HCT116 (cell line): ENCODE measurements at regions not wholly inside any gene's neighbourhood (a gene's known extent, or its start where the extent isn't known, plus 50 kb on each side); places are given as distances from the start of the nearest gene placed in this dataset.

Experiments used
- ATAC-seq: fragments of 200-7000 bp; cut with Tn5 transposase; 2 replicates; pipeline ENCODE4 v1.9.1; 2020; ENCODE audit warnings: mild to moderate bottlenecking, moderate library complexity
- BruUV-seq: library from RNA; stranded (reverse); fragments of 400-500 nt; replicated peaks from 2 replicates; lab custom pipeline; 2021; lab: Mats Ljungman, UMichigan
- CTCF ChIA-PET: fragments of 300-600 bp; sonication (Branson Sonifier 250); formaldehyde crosslinking; loops from one replicate; lab custom pipeline; 2021; ENCODE audit warnings: antibody characterized with exemption; lab: Charles Lee
- POLR2A ChIA-PET: fragments of 300-600, 350-600 bp; sonication (Branson Sonifier 250); formaldehyde crosslinking; loops from one replicate; lab custom pipeline; 2021; ENCODE audit warnings: antibody characterized with exemption; lab: Charles Lee
- RAD21 ChIA-PET, 2 experiments: fragments of 300-600 bp; sonication (Branson Sonifier 250); formaldehyde crosslinking; loops; one replicate each; lab custom pipeline; 2023; ENCODE audit warnings: low total read pairs in 2 of 2; ENCODE audit not compliant: uncharacterized antibody in 2 of 2, unreplicated experiment in 2 of 2, low non-redundant PET in 1 of 2; lab: Charles Lee
- DNase-seq: peaks from one replicate; pipeline ENCODE4 v3.0.0-alpha.2; 2010; ENCODE audit warnings: low read depth, low spot score
- H2AFZ ChIP-seq: fragments of 200-600 bp; shearing (Covaris generic), sonication (generic); 2 replicates; pipeline ENCODE4 v1.6.1; 2017; ENCODE audit warnings: low read depth, mixed run types, mixed read lengths, antibody characterized with exemption, low read length; ENCODE audit not compliant: poor library complexity, severe bottlenecking
- H3K27ac ChIP-seq: 2 replicates; pipeline ENCODE4 v1.5.1; 2012; ENCODE audit warnings: low read depth, low read length
- H3K27me3 ChIP-seq: fragments of 200-600 bp; sonication (generic); 2 replicates; pipeline ENCODE4 v1.6.1; 2016; ENCODE audit warnings: mixed run types, low read length, mixed read lengths; ENCODE audit not compliant: insufficient read depth
- H3K36me3 ChIP-seq, 2 experiments: fragments of 200-500 bp in 1 of 2; fragments of 200-600 bp in 1 of 2; sonication (Bioruptor generic) in 1 of 2; sonication (generic) in 1 of 2; 2 replicates each; pipeline versions ENCODE4 v1.5.1 to v1.6.1; 2014 to 2016; ENCODE audit warnings: low read length in 2 of 2, inconsistent platforms in 1 of 2, mixed read lengths in 1 of 2, mixed run types in 1 of 2; ENCODE audit not compliant: insufficient read depth in 2 of 2, control insufficient read depth in 1 of 2
- H3K4me1 ChIP-seq, 2 experiments: fragments of 200-600 bp in 1 of 2; sonication (generic) in 1 of 2; 2 replicates each; pipeline versions ENCODE4 v1.5.1 to v1.6.1; 2012 to 2017; ENCODE audit warnings: low read length in 2 of 2, inconsistent platforms in 1 of 2, mild to moderate bottlenecking in 1 of 2, mixed read lengths in 1 of 2, mixed run types in 1 of 2, moderate library complexity in 1 of 2; ENCODE audit not compliant: insufficient read depth in 2 of 2, control insufficient read depth in 1 of 2
- H3K4me2 ChIP-seq: fragments of 200-600 bp; sonication (generic); 2 replicates; pipeline ENCODE4 v1.6.1; 2017; ENCODE audit warnings: mixed run types, low read length, mixed read lengths
- H3K4me3 ChIP-seq, 2 experiments: fragments of 200-600 bp in 1 of 2; sonication (generic) in 1 of 2; replicated peaks in 1 of 2; 2 replicates each; pipeline ENCODE4 v1.5.1; 2011 to 2016; ENCODE audit warnings: low read length in 2 of 2, control low read depth in 1 of 2, low read depth in 1 of 2, mild to moderate bottlenecking in 1 of 2, mixed read lengths in 1 of 2, mixed run types in 1 of 2
- H3K79me2 ChIP-seq: fragments of 200-600 bp; sonication (generic); 2 replicates; pipeline ENCODE4 v1.6.1; 2017; ENCODE audit warnings: mild to moderate bottlenecking, mixed run types, low read length, moderate library complexity, mixed read lengths; ENCODE audit not compliant: insufficient read depth
- H3K9ac ChIP-seq: fragments of 200-600 bp; sonication (generic); 2 replicates; pipeline ENCODE4 v1.6.1; 2016; ENCODE audit warnings: low read length, mixed read lengths
- H3K9me2 ChIP-seq: fragments of 200-600 bp; sonication (generic), shearing (Covaris generic); 2 replicates; pipeline ENCODE4 v1.6.1; 2017; ENCODE audit warnings: mixed run types, mild to moderate bottlenecking, moderate library complexity; ENCODE audit not compliant: insufficient read depth
- H3K9me3 ChIP-seq, 2 experiments: fragments of 200-500 bp in 1 of 2; fragments of 200-600 bp in 1 of 2; sonication (Bioruptor generic) in 1 of 2; sonication (generic) in 1 of 2; 2 replicates each; pipeline ENCODE4 v1.6.1; 2014 to 2017; ENCODE audit warnings: low read length in 2 of 2, mixed read lengths in 2 of 2, inconsistent platforms in 1 of 2, low read depth in 1 of 2, mild to moderate bottlenecking in 1 of 2, mixed run types in 1 of 2, moderate library complexity in 1 of 2; ENCODE audit not compliant: control insufficient read depth in 1 of 2, insufficient read depth in 1 of 2
- H4K20me1 ChIP-seq: fragments of 200-600 bp; sonication (generic), shearing (Covaris generic); 2 replicates; pipeline ENCODE4 v1.6.1; 2017; ENCODE audit warnings: mixed run types, mild to moderate bottlenecking, moderate library complexity; ENCODE audit not compliant: insufficient read depth
- CEBPB ChIP-seq: IDR thresholded peaks from 2 replicates; pipeline ENCODE4 v1.6.1; 2012; ENCODE audit warnings: low read depth
- ELF1 ChIP-seq: IDR thresholded peaks from 2 replicates; pipeline ENCODE4 v1.6.1; 2012; ENCODE audit warnings: low read depth, borderline replicate concordance
- EZH2 ChIP-seq: fragments of 200-600 bp; sonication (generic); IDR thresholded peaks from 2 replicates; pipeline ENCODE4 v1.6.1; 2017; ENCODE audit warnings: antibody characterized with exemption, mixed run types
- JUND ChIP-seq: IDR thresholded peaks from 2 replicates; pipeline ENCODE4 v1.6.1; 2012
- POLR2AphosphoS5 ChIP-seq: IDR thresholded peaks from 2 replicates; pipeline ENCODE4 v1.6.1; 2011; ENCODE audit warnings: mild to moderate bottlenecking, low read depth, low read length, moderate library complexity
- RAD21 ChIP-seq: IDR thresholded peaks from 2 replicates; pipeline ENCODE4 v1.6.1; 2012; ENCODE audit warnings: low read depth, mild to moderate bottlenecking
- SIN3A ChIP-seq: IDR thresholded peaks from 2 replicates; pipeline ENCODE4 v1.6.1; 2012; ENCODE audit warnings: low read depth
- SP1 ChIP-seq: IDR thresholded peaks from 2 replicates; pipeline ENCODE4 v1.6.1; 2012; ENCODE audit warnings: low read depth
- SRF ChIP-seq: IDR thresholded peaks from 2 replicates; pipeline ENCODE4 v1.6.1; 2012; ENCODE audit warnings: low read depth
- intact Hi-C: fragments of 100-400 bp; cut with micrococcal nuclease; formaldehyde crosslinking; loops from 2 replicates; pipeline ENCODE4 v1.10.0; 2022
- TF ChIP-seq, protein P1 (sequence below): IDR thresholded peaks from 2 replicates; pipeline ENCODE4 v1.6.1; 2011; ENCODE audit warnings: mild to moderate bottlenecking, low read length, moderate library complexity; ENCODE audit not compliant: insufficient replicate concordance; ENCODE audit errors: extremely low read depth
- TF ChIP-seq, protein P2 (sequence below): IDR thresholded peaks from 2 replicates; pipeline ENCODE4 v1.6.1; 2012; ENCODE audit warnings: low read depth

DNA sequence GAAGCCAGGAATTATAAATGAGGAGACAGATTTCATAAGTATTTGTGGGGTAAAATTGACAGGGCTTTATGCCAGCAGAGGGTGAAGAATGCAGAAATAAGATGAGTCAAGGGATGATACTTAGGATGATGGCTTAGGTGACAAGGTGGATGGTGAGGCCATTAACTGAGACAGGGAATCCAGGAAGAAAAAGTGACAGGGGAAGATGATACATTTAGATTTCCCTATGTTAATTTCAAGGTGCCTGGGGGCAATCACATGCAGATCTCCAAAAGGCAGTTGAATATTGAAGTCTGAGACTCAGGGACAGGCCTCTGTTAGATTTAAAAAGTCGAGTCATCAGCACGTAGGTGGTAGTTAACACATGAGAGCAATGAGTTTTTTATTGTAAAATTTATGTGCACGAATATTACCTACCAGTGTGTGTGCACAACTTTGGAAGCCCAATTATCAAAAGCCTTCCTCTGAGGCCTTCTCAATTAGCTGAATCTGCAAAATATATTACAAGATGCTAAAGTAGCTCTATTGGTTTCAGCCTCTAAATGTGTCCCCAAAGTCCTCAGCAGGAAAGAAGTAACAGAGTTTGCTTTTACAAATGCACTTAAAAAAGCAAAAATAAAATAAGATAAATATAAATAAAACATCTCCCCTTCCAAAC is 67.9 kb upstream of the CHL1 start:
- intact Hi-C loops: no loop called here
- Histone ChIP-seq H3K27ac (no peak overlapping the region), H3K4me2 (no peak overlapping the region)
- RAD21 ChIA-PET: no interaction called here
- TF ChIP-seq SIN3A: no peak
- no peak for TF ChIP-seq EZH2
- no peak for TF ChIP-seq SRF
- TF ChIP-seq, protein P1, sequence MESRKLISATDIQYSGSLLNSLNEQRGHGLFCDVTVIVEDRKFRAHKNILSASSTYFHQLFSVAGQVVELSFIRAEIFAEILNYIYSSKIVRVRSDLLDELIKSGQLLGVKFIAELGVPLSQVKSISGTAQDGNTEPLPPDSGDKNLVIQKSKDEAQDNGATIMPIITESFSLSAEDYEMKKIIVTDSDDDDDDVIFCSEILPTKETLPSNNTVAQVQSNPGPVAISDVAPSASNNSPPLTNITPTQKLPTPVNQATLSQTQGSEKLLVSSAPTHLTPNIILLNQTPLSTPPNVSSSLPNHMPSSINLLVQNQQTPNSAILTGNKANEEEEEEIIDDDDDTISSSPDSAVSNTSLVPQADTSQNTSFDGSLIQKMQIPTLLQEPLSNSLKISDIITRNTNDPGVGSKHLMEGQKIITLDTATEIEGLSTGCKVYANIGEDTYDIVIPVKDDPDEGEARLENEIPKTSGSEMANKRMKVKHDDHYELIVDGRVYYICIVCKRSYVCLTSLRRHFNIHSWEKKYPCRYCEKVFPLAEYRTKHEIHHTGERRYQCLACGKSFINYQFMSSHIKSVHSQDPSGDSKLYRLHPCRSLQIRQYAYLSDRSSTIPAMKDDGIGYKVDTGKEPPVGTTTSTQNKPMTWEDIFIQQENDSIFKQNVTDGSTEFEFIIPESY: no peak
- TF ChIP-seq, all 23 proteins: peak for 0
- H3K9me3 ChIP-seq: peaks cover 0 to 25% of the 10 kb centered on the region in 2 experiments; a peak in 2 of 4 replicates
- H2AFZ ChIP-seq: no peak overlapping the region
- no peaks in the 10 kb centered on the region for H3K9me2 ChIP-seq
- H4K20me1 ChIP-seq: no peaks in the 10 kb centered on the region
- BruUV-seq: no TSS peak
- no peak overlapping the region for H3K9ac ChIP-seq
- ATAC-seq: no peak
- ChIA-PET CTCF (no interaction called here), POLR2A (no interaction called here)
- no peak for DNase-seq
- H3K4me3 ChIP-seq: no peak overlapping the region
- H3K4me1 ChIP-seq: no peaks in the 10 kb centered on the region
- H3K36me3 ChIP-seq: no peaks in the 10 kb centered on the region
- H3K79me2 ChIP-seq: no peaks in the 10 kb centered on the region
- H3K27me3 ChIP-seq: no peaks in the 10 kb centered on the region

DNA sequence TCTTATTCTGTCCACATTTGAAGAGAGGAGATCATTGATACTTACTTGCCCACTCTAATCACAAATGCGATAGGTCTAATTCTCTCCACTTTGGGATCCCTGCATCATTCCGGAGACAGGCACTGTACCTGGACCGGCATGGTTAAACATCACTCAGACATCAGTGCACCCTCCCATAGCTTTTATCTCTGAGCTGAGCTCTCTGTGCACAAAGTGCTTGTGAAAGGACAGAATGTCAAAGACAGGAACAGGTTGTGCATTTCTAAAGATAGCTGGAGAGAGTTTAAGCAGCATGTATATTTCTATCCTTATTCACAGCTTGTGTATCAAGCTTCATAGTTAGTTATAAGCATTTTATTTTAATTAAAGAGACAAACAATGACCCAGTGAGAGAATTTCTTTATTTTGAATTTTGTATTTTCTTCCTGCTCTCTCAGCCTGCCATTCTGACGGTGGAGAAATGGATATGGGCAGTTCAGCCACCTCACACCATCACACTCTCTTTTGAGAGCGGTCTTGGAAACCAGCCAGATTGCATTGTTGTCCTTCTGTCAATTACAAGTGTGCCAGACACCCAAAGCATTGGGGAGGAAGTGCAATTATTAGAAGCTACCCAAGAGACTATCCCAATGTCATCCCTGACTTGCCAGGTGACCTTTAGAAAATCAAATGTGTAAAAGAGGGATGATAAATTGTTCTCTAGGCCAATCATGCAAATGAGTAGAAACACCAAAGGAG is 65.2 kb upstream of the CHL1 start:
- no peaks in the 10 kb centered on the region for H3K4me1 ChIP-seq
- intact Hi-C loops: no loop called here
- H3K36me3 ChIP-seq: no peaks in the 10 kb centered on the region
- H3K9me3 ChIP-seq: peaks cover 0 to 17% of the 10 kb centered on the region in 2 experiments; a peak in 2 of 4 replicates
- H3K4me3 ChIP-seq: no peak overlapping the region
- no peaks in the 10 kb centered on the region for H3K9me2 ChIP-seq
- ChIA-PET RAD21 (no interaction called here), POLR2A (no interaction called here), CTCF (no interaction called here)
- TF ChIP-seq ELF1 (no peak), SP1 (no peak), POLR2AphosphoS5 (no peak), SRF (no peak), JUND (no peak), RAD21 (no peak), CEBPB (no peak)
- TF ChIP-seq, protein P2, sequence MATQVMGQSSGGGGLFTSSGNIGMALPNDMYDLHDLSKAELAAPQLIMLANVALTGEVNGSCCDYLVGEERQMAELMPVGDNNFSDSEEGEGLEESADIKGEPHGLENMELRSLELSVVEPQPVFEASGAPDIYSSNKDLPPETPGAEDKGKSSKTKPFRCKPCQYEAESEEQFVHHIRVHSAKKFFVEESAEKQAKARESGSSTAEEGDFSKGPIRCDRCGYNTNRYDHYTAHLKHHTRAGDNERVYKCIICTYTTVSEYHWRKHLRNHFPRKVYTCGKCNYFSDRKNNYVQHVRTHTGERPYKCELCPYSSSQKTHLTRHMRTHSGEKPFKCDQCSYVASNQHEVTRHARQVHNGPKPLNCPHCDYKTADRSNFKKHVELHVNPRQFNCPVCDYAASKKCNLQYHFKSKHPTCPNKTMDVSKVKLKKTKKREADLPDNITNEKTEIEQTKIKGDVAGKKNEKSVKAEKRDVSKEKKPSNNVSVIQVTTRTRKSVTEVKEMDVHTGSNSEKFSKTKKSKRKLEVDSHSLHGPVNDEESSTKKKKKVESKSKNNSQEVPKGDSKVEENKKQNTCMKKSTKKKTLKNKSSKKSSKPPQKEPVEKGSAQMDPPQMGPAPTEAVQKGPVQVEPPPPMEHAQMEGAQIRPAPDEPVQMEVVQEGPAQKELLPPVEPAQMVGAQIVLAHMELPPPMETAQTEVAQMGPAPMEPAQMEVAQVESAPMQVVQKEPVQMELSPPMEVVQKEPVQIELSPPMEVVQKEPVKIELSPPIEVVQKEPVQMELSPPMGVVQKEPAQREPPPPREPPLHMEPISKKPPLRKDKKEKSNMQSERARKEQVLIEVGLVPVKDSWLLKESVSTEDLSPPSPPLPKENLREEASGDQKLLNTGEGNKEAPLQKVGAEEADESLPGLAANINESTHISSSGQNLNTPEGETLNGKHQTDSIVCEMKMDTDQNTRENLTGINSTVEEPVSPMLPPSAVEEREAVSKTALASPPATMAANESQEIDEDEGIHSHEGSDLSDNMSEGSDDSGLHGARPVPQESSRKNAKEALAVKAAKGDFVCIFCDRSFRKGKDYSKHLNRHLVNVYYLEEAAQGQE: no peak
- no peaks in the 10 kb centered on the region for H3K79me2 ChIP-seq
- H3K27ac ChIP-seq: no peak overlapping the region
- H4K20me1 ChIP-seq: no peaks in the 10 kb centered on the region
- H3K9ac ChIP-seq: no peak overlapping the region
- no peak overlapping the region for H3K4me2 ChIP-seq
- ATAC-seq (no peak), DNase-seq (no peak)
- no TSS peak for BruUV-seq
- no peaks in the 10 kb centered on the region for H3K27me3 ChIP-seq
- no peak overlapping the region for H2AFZ ChIP-seq
